ENCODE measurements at regions not wholly inside any gene's neighbourhood (a gene's known extent, or its start where the extent isn't known, plus 50 kb on each side); places are given as distances from the start of the nearest gene placed in this dataset.

DNA sequence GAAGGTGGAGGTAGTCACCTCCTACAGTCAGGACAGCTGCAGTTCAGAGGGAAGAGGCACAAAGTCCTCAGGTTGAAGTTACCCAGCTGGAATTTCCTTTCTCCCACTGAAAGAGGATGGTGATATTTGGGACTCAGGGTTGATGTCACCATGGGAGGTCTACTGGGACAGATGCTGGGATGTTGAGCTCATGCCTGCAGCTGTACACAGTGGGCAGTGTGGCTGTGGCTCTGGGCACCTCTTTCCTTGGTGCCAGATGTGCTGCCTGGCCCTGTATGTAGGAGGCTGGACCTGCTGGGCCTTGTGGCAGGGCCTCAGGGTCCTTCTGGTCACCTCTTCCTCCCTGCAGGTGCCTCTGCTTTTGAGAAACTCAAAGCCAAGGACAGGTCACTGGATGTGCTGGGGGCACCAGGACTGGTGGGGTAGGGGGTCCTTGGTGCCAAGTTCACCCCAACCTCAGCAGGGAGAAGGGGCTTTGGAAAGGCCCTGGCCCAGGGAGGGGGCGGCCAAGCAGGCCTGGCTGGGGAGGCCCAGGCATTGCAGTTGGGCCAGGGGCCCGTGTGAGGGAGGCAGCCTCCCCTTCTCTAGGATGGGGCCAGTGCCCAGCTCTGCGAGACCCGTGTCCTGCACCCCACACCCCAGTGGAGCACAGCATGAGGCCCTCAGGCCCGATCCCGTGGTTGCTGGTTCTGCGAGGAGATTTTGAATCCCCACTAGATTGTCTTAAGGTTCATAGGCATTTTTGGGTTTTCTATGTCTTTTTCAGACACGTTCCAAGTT, 103.1 kb downstream of the BMS1 start:
- TF ChIP-seq POLR2A (IDR thresholded peaks at IDR 0.05): no peak
- TF ChIP-seq, protein P1, sequence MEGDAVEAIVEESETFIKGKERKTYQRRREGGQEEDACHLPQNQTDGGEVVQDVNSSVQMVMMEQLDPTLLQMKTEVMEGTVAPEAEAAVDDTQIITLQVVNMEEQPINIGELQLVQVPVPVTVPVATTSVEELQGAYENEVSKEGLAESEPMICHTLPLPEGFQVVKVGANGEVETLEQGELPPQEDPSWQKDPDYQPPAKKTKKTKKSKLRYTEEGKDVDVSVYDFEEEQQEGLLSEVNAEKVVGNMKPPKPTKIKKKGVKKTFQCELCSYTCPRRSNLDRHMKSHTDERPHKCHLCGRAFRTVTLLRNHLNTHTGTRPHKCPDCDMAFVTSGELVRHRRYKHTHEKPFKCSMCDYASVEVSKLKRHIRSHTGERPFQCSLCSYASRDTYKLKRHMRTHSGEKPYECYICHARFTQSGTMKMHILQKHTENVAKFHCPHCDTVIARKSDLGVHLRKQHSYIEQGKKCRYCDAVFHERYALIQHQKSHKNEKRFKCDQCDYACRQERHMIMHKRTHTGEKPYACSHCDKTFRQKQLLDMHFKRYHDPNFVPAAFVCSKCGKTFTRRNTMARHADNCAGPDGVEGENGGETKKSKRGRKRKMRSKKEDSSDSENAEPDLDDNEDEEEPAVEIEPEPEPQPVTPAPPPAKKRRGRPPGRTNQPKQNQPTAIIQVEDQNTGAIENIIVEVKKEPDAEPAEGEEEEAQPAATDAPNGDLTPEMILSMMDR (IDR thresholded peaks at IDR 0.05): no peak

Measured in lower leg skin (tissue), 3 donors.